ENCODE measurements at regions not wholly inside any gene's neighbourhood (a gene's known extent, or its start where the extent isn't known, plus 50 kb on each side); places are given as distances from the start of the nearest gene placed in this dataset.

DNA sequence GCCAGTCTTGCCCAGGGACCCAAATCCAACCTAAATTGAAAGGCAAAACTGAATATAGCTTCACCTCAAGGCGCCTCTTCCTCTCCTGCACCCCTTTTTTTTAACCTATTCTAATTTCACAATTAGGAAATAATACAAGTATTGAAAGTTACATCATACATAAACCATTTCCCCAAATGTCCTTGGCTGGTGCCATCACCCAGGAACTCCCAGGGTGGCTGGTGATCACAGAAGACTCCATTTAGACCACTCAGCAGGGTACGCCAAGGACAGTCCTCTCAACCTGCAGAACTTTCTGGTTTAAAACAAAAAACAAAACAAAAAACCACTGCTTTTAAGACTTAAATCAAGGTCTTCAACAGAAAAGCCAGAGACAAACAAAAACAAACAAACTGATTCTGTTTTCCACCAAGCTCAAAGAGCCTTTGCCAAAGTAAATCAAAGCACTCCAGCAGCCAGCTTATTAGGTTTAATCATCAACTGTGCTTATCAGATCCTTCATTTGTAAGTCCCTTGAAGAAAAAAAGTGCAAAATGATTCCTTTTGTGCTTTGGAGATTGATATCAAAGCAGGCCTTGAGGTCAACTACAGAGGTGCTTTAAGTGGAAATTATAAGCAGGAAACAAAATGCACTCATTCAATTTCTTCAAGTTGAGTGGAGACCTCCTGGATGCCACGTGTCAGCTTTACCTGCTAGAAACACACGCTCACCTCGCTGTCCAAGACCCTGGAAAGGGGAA is 113.0 kb downstream of the ETS2 start:
- intact Hi-C loops (cut with DNase I; ENCODE audit: low total_unique reads) (loop anchor here (5.0 kb wide), 1 partner anchor 69 kb away; no protein-coding TSS in a partner anchor), in situ Hi-C loops (cut with MboI; ENCODE audit: low pct_ligation_motif_present in 1 of 4, low pct_unique_long_range_greater_than_20kb in 1 of 4, low sequenced_read_pairs in 3 of 4) (no loop called here)
- Histone ChIP-seq H3K27ac (peak overlapping the region; percentile 45 to 68 (median 48)), H3K4me3 (no peak overlapping the region), H3K4me1 (peaks cover 23 to 39% (median 33%) of the 10 kb centered on the region in 4 donors), H3K9me3 (no peaks in the 10 kb centered on the region), H3K27me3 (no peaks in the 10 kb centered on the region), H3K36me3 (no peaks in the 10 kb centered on the region)
- peak; percentile 7 for DNase-seq
- TF ChIP-seq, protein P1, sequence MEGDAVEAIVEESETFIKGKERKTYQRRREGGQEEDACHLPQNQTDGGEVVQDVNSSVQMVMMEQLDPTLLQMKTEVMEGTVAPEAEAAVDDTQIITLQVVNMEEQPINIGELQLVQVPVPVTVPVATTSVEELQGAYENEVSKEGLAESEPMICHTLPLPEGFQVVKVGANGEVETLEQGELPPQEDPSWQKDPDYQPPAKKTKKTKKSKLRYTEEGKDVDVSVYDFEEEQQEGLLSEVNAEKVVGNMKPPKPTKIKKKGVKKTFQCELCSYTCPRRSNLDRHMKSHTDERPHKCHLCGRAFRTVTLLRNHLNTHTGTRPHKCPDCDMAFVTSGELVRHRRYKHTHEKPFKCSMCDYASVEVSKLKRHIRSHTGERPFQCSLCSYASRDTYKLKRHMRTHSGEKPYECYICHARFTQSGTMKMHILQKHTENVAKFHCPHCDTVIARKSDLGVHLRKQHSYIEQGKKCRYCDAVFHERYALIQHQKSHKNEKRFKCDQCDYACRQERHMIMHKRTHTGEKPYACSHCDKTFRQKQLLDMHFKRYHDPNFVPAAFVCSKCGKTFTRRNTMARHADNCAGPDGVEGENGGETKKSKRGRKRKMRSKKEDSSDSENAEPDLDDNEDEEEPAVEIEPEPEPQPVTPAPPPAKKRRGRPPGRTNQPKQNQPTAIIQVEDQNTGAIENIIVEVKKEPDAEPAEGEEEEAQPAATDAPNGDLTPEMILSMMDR (IDR thresholded peaks at IDR 0.05), result no peak
- TF ChIP-seq POLR2AphosphoS5 (IDR thresholded peaks at IDR 0.05) (no peak), EP300 (IDR thresholded peaks at IDR 0.05; ENCODE audit: low read depth) (no peak), POLR2A (IDR thresholded peaks at IDR 0.05) (no peak)
- WGBS, 2 donors (ENCODE audit: low coverage in 1 of 2), result 46 to 54% methylated on average over 2 to 5 of the region's 5 CpGs

DNA sequence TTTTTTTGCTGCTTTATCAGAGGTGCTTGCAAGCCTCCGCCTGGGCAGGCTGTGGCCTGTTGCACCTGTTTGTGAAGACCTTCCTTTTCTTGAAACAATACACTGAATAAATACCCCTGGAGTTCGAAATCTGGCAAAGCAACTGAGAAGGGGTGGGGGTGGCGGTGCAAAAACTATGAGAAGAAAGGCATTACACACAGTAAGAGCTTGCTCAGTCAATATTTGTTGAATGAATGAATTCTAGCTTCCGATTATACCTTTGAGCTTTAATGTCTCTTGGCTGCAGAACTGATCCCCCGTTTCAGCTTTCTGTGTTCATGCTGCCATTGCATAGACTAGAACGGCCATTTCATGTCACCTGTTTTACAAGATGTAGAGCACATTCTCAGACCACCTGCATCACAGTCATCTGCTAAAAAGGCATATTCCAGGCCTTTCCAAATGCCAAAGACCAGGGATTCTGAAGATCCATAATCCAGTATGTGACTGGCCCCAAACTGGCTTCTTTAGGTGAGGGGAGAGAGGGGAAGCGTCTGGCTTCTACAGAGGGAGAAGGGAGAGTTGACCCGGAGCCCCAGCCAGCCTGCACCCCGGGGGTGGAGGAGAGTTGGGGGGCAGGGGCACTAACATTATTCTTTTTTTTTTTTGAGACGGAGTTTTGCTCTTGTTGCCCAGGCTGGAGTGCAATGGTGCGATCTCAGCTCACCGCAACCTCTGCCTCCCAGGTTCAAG is 111.5 kb downstream of the ETS2 start:
- TF ChIP-seq EP300 (IDR thresholded peaks at IDR 0.05; ENCODE audit: low read depth) (no peak), POLR2A (IDR thresholded peaks at IDR 0.05) (no peak)
- H3K27ac ChIP-seq, result peak overlapping the region; percentile 86 to 93 (median 90)
- in situ Hi-C loops (cut with MboI; ENCODE audit: low pct_ligation_motif_present in 1 of 4, low pct_unique_long_range_greater_than_20kb in 1 of 4, low sequenced_read_pairs in 3 of 4), result no loop called here
- DNase-seq, result peak; percentile 11
- H3K36me3 ChIP-seq, result no peaks in the 10 kb centered on the region
- WGBS, 2 donors (ENCODE audit: low coverage in 1 of 2), result 43 to 62% methylated on average over 4 to 12 of the region's 12 CpGs
- H3K4me3 ChIP-seq, result no peak overlapping the region
- intact Hi-C loops (cut with DNase I; ENCODE audit: low total_unique reads), result loop anchor here (5.0 kb wide), 1 partner anchor 70 kb away; no protein-coding TSS in a partner anchor
- no peaks in the 10 kb centered on the region for H3K9me3 ChIP-seq
- H3K4me1 ChIP-seq, result peaks cover 31 to 53% (median 47%) of the 10 kb centered on the region in 4 donors
- H3K27me3 ChIP-seq, result no peaks in the 10 kb centered on the region

DNA sequence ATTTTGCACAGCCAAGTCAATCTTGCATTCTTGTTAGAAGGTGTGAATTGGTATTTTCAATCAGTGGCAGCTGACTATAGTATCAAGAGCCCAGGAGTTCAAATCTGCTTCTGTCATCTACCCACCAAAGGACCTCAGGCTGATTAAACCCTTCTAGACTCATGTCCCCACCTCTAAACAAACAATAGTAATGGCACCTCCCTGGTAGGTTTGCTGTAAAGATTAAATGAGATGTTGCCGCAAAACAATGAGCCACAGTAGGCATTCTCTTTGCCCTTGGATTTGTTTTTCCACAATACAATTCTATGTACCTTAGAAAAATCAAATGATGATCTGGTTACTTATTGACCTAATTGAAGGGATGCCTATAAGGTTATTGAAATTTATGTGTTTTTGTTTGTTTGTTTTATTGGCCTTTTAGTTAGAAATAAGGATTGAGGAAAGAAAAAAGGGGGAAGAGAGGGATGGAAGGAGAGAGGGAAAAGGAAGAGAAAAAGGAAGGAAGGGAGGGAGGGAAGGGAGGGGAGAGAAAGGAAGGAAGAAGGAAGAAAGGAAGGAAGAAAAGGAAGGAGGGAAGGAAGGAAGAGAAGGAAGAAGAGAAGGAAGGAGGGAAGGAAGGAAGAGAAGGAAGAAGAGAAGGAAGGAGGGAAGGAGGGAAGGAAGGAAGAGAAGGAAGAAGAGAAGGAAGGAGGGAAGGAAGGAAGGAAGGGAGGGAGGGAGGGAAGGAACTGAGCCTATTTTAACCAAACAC is 110.7 kb downstream of the ETS2 start:
- Histone ChIP-seq H3K27me3 (no peaks in the 10 kb centered on the region), H3K9me3 (no peaks in the 10 kb centered on the region), H3K4me3 (no peak overlapping the region), H3K36me3 (no peaks in the 10 kb centered on the region), H3K27ac (peak overlapping the region; percentile 86 to 93 (median 90)), H3K4me1 (peaks cover 31 to 53% (median 50%) of the 10 kb centered on the region in 4 donors)
- peak; percentile 2 for DNase-seq
- intact Hi-C loops (cut with DNase I; ENCODE audit: low total_unique reads), result loop anchor here (5.0 kb wide), 1 partner anchor 71 kb away; no protein-coding TSS in a partner anchor
- no peak for TF ChIP-seq POLR2A (IDR thresholded peaks at IDR 0.05)
- TF ChIP-seq POLR2AphosphoS5 (IDR thresholded peaks at IDR 0.05), result no peak
- TF ChIP-seq, protein P1 (IDR thresholded peaks at IDR 0.05), result no peak
- no peak for TF ChIP-seq EP300 (IDR thresholded peaks at IDR 0.05; ENCODE audit: low read depth)
- 50 to 53% methylated on average over 1 of the region's 1 CpG for WGBS, 2 donors (ENCODE audit: low coverage in 1 of 2)
- in situ Hi-C loops (cut with MboI; ENCODE audit: low pct_ligation_motif_present in 1 of 4, low pct_unique_long_range_greater_than_20kb in 1 of 4, low sequenced_read_pairs in 3 of 4), result no loop called here

DNA sequence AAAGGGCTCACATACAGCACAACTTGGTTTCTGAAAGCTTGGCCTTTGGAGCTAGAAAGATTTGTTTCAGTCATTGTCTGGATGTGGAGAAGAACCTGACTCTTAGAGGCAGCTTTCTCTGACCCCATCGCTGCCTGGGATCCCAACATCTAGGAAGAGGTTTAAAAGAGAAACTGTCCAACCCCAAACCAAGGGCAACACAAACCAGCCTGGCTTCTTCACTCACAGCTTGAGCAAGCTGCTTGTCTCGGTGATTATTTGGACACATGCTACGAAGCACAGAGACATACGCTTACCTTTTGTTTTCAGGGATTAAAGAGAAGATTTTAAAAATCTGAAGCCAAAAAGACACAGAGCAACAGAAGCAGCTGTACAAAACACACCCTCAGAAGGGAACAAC is 109.8 kb downstream of the ETS2 start:
- Histone ChIP-seq H3K27me3 (no peaks in the 10 kb centered on the region), H3K4me3 (no peak overlapping the region), H3K9me3 (no peaks in the 10 kb centered on the region), H3K4me1 (peaks cover 30 to 53% (median 50%) of the 10 kb centered on the region in 4 donors), H3K27ac (peak overlapping the region; percentile 86 to 93 (median 90)), H3K36me3 (no peaks in the 10 kb centered on the region)
- peak; percentile 9 for DNase-seq
- in situ Hi-C loops (cut with MboI; ENCODE audit: low pct_ligation_motif_present in 1 of 4, low pct_unique_long_range_greater_than_20kb in 1 of 4, low sequenced_read_pairs in 3 of 4), result no loop called here
- no peak for TF ChIP-seq POLR2A (IDR thresholded peaks at IDR 0.05)
- no peak for TF ChIP-seq EP300 (IDR thresholded peaks at IDR 0.05; ENCODE audit: low read depth)
- no peak for TF ChIP-seq POLR2AphosphoS5 (IDR thresholded peaks at IDR 0.05)
- TF ChIP-seq, protein P1 (IDR thresholded peaks at IDR 0.05), result no peak
- WGBS, 2 donors (ENCODE audit: low coverage in 1 of 2), result 60 to 77% methylated on average over 1 to 4 of the region's 4 CpGs
- intact Hi-C loops (cut with DNase I; ENCODE audit: low total_unique reads), result loop anchor here (5.0 kb wide), 1 partner anchor 72 kb away; no protein-coding TSS in a partner anchor
